A673 (cell line): ENCODE measurements at regions not wholly inside any gene's neighbourhood (a gene's known extent, or its start where the extent isn't known, plus 50 kb on each side); places are given as distances from the start of the nearest gene placed in this dataset.

Source experiments
- BruUV-seq: library from RNA; stranded (reverse); fragments of 400-500 nt; replicated peaks from 2 replicates; lab custom pipeline; 2021; lab: Mats Ljungman, UMichigan
- CTCF ChIA-PET: fragments of 300-600 bp; sonication (Branson Sonifier 250); formaldehyde crosslinking; loops from one replicate; lab custom pipeline; 2022; ENCODE audit warnings: antibody characterized with exemption; lab: Charles Lee
- POLR2A ChIA-PET: fragments of 300-600 bp; sonication (Branson Sonifier 250); formaldehyde crosslinking; loops from one replicate; lab custom pipeline; 2022; ENCODE audit warnings: antibody characterized with exemption; ENCODE audit not compliant: low non-redundant PET; lab: Charles Lee
- DNase-seq: peaks from one replicate; pipeline ENCODE4 v3.0.0-alpha.2; 2015; ENCODE audit warnings: low spot score
- H3K27ac ChIP-seq: fragments of 200-600 bp; sonication (generic); 2 replicates; pipeline ENCODE4 v1.5.1; 2016; ENCODE audit warnings: mixed run types, low read depth, mild to moderate bottlenecking, mixed read lengths, antibody characterized with exemption, low read length; ENCODE audit not compliant: poor library complexity, severe bottlenecking
- H3K27me3 ChIP-seq: fragments of 200-600 bp; sonication (generic); replicated peaks from 2 replicates; pipeline ENCODE4 v1.6.1; 2017; ENCODE audit warnings: mixed run types, low read depth, mild to moderate bottlenecking, mixed read lengths, antibody characterized with exemption, low read length; ENCODE audit not compliant: insufficient read depth, poor library complexity
- H3K36me3 ChIP-seq: fragments of 200-600 bp; sonication (generic); 2 replicates; pipeline ENCODE4 v1.6.1; 2016; ENCODE audit warnings: mixed run types, mild to moderate bottlenecking, mixed read lengths, antibody characterized with exemption, low read length; ENCODE audit not compliant: insufficient read depth, poor library complexity, severe bottlenecking
- H3K4me1 ChIP-seq: fragments of 200-600 bp; sonication (generic); 2 replicates; pipeline ENCODE4 v1.6.1; 2017; ENCODE audit warnings: mixed run types, mild to moderate bottlenecking, mixed read lengths, antibody characterized with exemption, low read length; ENCODE audit not compliant: insufficient read depth, poor library complexity, severe bottlenecking
- H3K4me3 ChIP-seq: fragments of 200-600 bp; sonication (generic); 2 replicates; pipeline ENCODE4 v1.5.1; 2016; ENCODE audit warnings: low read depth, mixed run types, mild to moderate bottlenecking, mixed read lengths, low read length; ENCODE audit not compliant: poor library complexity, severe bottlenecking
- H3K9me3 ChIP-seq: fragments of 200-600 bp; sonication (generic); 2 replicates; pipeline ENCODE4 v1.6.1; 2016; ENCODE audit warnings: mixed run types, low read depth, mild to moderate bottlenecking, mixed read lengths, antibody characterized with exemption, low read length; ENCODE audit not compliant: poor library complexity, severe bottlenecking
- EZH2 ChIP-seq: fragments of 200-600 bp; sonication (generic); IDR thresholded peaks from 2 replicates; pipeline ENCODE4 v1.6.1; 2017; ENCODE audit warnings: borderline replicate concordance, low read depth, mild to moderate bottlenecking, mixed read lengths, antibody characterized with exemption, low read length; ENCODE audit not compliant: poor library complexity, severe bottlenecking
- intact Hi-C: fragments of 100-400 bp; cut with micrococcal nuclease; formaldehyde crosslinking; loops from one replicate; pipeline ENCODE4 v1.10.0; 2022; ENCODE audit not compliant: unreplicated experiment
- TF ChIP-seq, protein P1 (sequence below): fragments of 300-800, 200-600 bp; sonication (generic); conservative IDR thresholded peaks from 2 replicates; pipeline ENCODE4 v1.5.1; 2017; ENCODE audit warnings: low read depth, mild to moderate bottlenecking, antibody characterized with exemption, low read length, moderate library complexity, mixed read lengths

DNA sequence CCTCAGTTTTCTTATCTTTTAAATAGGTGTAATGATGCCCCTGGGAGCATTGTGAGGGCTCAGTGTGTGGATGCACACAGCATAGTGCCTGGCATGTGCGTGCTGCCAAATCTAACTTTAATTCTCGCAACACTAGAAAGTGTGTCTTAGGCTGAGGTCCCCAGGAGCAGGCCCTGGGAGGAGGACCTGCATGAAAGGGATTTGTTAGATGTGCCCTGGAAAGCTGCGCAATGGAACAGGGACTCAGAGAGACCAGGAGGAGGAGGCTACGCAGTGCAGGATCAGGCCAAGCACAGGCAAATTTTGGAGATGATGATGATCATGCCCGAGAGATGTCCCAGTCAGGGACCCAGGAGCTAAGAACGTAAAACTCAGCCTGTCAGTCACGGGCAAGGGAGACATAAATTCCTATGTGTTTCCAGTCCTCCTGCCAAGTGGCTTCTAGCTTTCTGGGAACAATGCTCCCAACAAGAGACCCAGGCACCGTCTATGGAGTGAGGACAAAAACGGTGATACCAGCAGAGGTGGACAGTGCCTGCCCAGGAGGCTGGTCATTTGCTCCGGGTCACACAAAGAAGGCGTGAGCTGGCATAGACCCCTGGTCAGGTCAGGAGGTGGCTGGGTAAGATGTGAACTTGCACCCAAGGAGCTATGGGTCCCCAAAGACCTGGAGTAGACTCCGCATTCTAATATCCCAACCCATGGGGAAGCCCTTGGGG, 352.2 kb upstream of the TNRC6C start:
- intact Hi-C loops: no loop called here
- POLR2A ChIA-PET: no interaction called here
- no peaks in the 10 kb centered on the region for H3K4me1 ChIP-seq
- H3K27me3 ChIP-seq: no peaks in the 10 kb centered on the region
- DNase-seq: no peak
- no peaks in the 10 kb centered on the region for H3K36me3 ChIP-seq
- CTCF ChIA-PET: no interaction called here
- H3K4me3 ChIP-seq: no peak overlapping the region
- BruUV-seq: no TSS peak
- no peaks in the 10 kb centered on the region for H3K9me3 ChIP-seq
- no peak for TF ChIP-seq EZH2
- TF ChIP-seq, protein P1, sequence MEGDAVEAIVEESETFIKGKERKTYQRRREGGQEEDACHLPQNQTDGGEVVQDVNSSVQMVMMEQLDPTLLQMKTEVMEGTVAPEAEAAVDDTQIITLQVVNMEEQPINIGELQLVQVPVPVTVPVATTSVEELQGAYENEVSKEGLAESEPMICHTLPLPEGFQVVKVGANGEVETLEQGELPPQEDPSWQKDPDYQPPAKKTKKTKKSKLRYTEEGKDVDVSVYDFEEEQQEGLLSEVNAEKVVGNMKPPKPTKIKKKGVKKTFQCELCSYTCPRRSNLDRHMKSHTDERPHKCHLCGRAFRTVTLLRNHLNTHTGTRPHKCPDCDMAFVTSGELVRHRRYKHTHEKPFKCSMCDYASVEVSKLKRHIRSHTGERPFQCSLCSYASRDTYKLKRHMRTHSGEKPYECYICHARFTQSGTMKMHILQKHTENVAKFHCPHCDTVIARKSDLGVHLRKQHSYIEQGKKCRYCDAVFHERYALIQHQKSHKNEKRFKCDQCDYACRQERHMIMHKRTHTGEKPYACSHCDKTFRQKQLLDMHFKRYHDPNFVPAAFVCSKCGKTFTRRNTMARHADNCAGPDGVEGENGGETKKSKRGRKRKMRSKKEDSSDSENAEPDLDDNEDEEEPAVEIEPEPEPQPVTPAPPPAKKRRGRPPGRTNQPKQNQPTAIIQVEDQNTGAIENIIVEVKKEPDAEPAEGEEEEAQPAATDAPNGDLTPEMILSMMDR: no peak
- no peak overlapping the region for H3K27ac ChIP-seq

DNA sequence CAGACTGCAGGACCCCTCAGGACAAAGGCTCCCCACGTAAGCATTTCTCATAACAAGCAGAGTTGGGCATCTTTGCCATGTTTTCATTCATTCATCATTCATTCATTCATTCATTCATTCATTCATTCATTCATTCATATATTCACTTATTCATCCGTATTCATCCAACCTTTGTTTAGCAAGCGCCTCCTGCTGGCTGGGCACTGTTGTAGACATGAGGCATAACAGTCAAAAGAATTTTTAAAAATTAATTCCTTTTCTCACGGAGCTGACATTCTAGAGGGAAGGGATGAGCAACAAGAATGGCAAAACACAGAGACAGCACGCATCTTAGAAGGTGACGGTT, 351.7 kb upstream of the TNRC6C start:
- no peak overlapping the region for H3K27ac ChIP-seq
- ChIA-PET CTCF (no interaction called here), POLR2A (no interaction called here)
- no peak overlapping the region for H3K4me3 ChIP-seq
- intact Hi-C loops: no loop called here
- DNase-seq: no peak
- BruUV-seq: no TSS peak
- no peaks in the 10 kb centered on the region for H3K9me3 ChIP-seq
- TF ChIP-seq, protein P1: peak; percentile 52; the same call in 1 of the 2 replicates
- TF ChIP-seq EZH2: no peak
- no peaks in the 10 kb centered on the region for H3K27me3 ChIP-seq
- H3K4me1 ChIP-seq: no peaks in the 10 kb centered on the region
- no peaks in the 10 kb centered on the region for H3K36me3 ChIP-seq

DNA sequence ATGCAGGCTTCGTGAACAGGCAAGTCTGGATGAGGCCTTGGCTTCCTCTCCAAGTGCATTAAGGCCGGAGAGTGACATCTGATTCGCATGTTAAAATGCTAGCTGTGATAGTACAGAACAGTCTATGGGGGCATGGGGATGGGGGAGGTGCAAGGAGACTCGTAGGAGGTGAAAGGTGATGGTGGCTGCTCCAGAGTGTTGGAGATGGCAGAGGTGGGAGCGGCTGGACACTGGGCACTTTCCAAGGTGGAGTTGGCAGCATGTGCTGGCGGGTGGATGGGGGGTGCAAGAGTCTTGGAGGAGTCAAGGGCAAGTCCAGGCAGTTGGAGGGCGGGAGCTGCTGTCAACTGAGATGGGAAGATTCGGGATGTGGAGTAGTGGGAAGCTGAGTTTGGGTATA, 350.9 kb upstream of the TNRC6C start:
- H3K4me1 ChIP-seq: no peaks in the 10 kb centered on the region
- no peaks in the 10 kb centered on the region for H3K9me3 ChIP-seq
- H3K36me3 ChIP-seq: no peaks in the 10 kb centered on the region
- TF ChIP-seq, protein P1: no peak
- no peak for TF ChIP-seq EZH2
- no peak for DNase-seq
- ChIA-PET POLR2A (no interaction called here), CTCF (no interaction called here)
- H3K4me3 ChIP-seq: no peak overlapping the region
- H3K27me3 ChIP-seq: no peaks in the 10 kb centered on the region
- no peak overlapping the region for H3K27ac ChIP-seq
- BruUV-seq: no TSS peak
- intact Hi-C loops: no loop called here
